GM12865 (cell line): ENCODE measurements at regions not wholly inside any gene's neighbourhood (a gene's known extent, or its start where the extent isn't known, plus 50 kb on each side); places are given as distances from the start of the nearest gene placed in this dataset.

Source experiments
- DNase-seq: peaks from one replicate; pipeline ENCODE4 v3.0.0; 2010; ENCODE audit warnings: low read depth
- H3K4me3 ChIP-seq: 2 replicates; pipeline ENCODE4 v1.5.1; 2011; ENCODE audit warnings: mild to moderate bottlenecking, low read depth, low read length, control low read depth
- TF ChIP-seq, protein P1 (sequence below): IDR thresholded peaks from 2 replicates; pipeline ENCODE4 v1.5.1; 2011; ENCODE audit warnings: low read length, control low read depth, low read depth, inconsistent platforms; ENCODE audit not compliant: insufficient read depth; ENCODE audit errors: missing control alignments

DNA sequence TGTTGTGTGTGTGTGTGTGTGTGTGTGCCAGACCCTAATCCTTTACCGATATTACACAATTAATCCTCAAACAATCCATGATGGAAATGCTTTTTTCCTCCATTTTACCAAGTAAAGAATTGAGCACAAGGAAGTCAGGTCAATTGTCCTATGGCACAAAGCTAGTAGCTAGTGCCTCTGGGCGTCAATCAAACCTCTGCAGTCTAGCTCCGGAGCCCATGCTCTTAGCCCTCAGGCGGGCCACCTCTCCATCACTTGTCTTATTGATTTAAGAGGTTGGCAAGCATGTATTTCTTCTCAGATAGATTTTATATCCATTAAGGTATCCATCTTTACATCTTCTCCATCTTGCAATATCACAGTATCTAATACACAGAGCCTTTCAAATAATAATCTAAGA is 886.6 kb downstream of the TBL1XR1 start:
- TF ChIP-seq, protein P1, sequence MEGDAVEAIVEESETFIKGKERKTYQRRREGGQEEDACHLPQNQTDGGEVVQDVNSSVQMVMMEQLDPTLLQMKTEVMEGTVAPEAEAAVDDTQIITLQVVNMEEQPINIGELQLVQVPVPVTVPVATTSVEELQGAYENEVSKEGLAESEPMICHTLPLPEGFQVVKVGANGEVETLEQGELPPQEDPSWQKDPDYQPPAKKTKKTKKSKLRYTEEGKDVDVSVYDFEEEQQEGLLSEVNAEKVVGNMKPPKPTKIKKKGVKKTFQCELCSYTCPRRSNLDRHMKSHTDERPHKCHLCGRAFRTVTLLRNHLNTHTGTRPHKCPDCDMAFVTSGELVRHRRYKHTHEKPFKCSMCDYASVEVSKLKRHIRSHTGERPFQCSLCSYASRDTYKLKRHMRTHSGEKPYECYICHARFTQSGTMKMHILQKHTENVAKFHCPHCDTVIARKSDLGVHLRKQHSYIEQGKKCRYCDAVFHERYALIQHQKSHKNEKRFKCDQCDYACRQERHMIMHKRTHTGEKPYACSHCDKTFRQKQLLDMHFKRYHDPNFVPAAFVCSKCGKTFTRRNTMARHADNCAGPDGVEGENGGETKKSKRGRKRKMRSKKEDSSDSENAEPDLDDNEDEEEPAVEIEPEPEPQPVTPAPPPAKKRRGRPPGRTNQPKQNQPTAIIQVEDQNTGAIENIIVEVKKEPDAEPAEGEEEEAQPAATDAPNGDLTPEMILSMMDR, result no peak

GRCh38 chr3:176302271-176302670 is 895.0 kb downstream of the TBL1XR1 start:
- no peak for DNase-seq
- H3K4me3 ChIP-seq, result no peak overlapping the region
- TF ChIP-seq, protein P1, result no peak

More for the DNA sequence above, 886.6 kb downstream of the TBL1XR1 start:
- DNase-seq, result no peak
- no peak overlapping the region for H3K4me3 ChIP-seq

DNA sequence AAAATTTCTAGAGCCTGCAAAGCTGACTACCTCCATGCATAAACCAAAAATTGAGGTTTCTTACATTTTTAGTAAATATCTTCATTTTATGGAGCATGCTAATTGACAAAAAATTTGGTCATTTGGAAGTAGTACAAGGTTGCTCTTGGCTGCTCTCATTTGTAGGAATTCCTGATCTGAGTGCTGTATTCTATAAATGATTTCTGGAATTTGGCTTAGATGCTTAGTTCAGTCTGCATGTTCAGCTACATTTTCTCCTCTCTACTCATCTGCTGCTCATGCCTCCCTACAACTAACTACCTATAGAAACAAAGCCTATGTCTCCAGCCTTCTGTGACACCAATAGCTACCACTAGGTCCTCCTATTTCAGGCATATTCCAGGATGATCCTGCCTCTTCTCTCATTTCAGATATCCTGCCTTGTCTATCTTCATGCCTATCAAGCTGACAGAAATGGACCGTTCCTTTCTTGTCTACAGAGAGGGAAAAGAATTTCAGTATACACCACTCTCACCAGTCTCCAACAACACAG is 901.1 kb downstream of the TBL1XR1 start:
- no peak overlapping the region for H3K4me3 ChIP-seq
- no peak for DNase-seq
- TF ChIP-seq, protein P1, result no peak

DNA sequence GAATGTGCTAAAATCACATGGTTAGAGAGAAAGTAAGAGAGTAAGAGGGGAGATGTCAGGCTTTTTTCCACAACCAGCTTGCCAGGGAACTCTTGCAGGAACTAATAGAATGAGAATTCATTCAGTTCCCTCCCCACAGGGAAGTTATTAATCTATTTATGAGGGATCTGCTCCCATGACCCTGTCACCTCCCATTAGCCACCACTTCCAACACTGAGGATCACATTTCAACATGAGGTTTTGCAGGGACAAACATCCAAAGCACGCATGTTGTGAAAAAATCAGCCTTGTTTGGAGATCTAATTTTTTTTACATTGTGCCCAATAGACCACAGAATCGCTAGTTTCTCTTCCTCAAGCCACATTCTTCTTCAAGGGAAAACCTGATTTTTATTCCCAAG is 904.0 kb downstream of the TBL1XR1 start:
- DNase-seq, result no peak
- H3K4me3 ChIP-seq, result no peak overlapping the region
- TF ChIP-seq, protein P1, result no peak

GRCh38 chr3:176286476-176287085 is 910.7 kb downstream of the TBL1XR1 start:
- no peak for DNase-seq
- TF ChIP-seq, protein P1, result no peak

DNA sequence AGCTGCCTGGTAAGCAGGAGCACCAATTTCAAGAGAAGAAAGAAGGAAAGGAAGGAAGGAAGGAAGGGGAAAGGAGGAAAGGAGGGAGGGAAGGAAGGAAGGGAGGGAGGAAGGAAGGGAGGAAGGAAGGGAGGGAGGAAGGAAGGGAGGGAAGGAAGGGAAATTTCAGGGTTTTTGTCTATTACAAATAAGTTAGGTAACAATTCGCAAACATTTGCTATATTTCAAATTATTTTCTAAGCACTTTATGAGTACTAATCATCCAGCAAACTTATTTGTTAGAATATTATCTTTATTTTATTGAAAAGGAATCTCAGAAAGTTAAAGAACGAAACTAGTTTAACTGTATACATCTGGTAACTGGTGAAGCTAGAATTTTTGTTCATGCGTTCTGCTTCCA is 921.7 kb downstream of the TBL1XR1 start:
- TF ChIP-seq, protein P1, result no peak
- no peak for DNase-seq

More at GRCh38 chr3:176286476-176287085, 910.7 kb downstream of the TBL1XR1 start:
- H3K4me3 ChIP-seq, result no peak overlapping the region

DNA sequence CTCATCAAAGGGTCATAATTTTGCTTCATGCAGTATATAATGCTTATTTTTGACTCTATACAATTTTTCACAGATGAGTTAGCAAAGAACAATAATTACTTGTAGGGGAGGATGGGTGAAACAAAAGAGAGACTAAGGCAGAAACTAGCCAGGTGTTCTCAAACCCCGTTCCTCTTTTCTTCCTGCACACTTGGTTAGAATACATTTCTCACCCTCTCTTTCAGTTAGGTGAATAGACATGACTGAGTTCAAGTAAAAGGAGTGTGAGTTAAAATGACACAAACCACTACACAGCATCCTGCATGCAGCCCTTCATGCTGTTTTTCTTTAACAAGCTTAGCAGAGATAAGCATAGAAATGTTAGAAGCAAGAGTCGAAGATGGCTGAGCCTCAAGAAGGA is 922.2 kb downstream of the TBL1XR1 start:
- no peak for DNase-seq
- TF ChIP-seq, protein P1, result no peak
- H3K4me3 ChIP-seq, result no peak overlapping the region

More for the DNA sequence above, 921.7 kb downstream of the TBL1XR1 start:
- H3K4me3 ChIP-seq, result no peak overlapping the region
